Activated CD8-positive, alpha-beta memory T cell treated with anti-CD3 and anti-CD28 coated beads, Interleukin-2, amount 10 ng/mL, durations not matched to agents 7 days and 5 days (primary cell): ENCODE measurements at regions not wholly inside any gene's neighbourhood (a gene's known extent, or its start where the extent isn't known, plus 50 kb on each side); places are given as distances from the start of the nearest gene placed in this dataset.
"Not testable (repeated sequence)": the region's sequence is repeated elsewhere in the genome, so short reads cannot be mapped to it uniquely, and the experiment has no call there.

Experiments used
- ATAC-seq: fragments of 150-1000 bp; cut with Tn5 transposase; one replicate; pipeline ENCODE4 v1.10.0; 2021; ENCODE audit warnings: moderate library complexity
- CTCF ChIA-PET: fragments of 350-600 bp; sonication (Branson Sonifier 250); formaldehyde crosslinking; loops from one replicate; lab custom pipeline; 2021; ENCODE audit warnings: antibody characterized with exemption; lab: Charles Lee
- DNase-seq: peaks from one replicate; pipeline ENCODE4 v3.0.0-alpha.2; 2020
- H3K27ac Mint-ChIP-seq: one replicate; pipeline ENCODE4 v1.8.0; 2021; ENCODE audit warnings: mild to moderate bottlenecking, mixed read lengths
- H3K27me3 Mint-ChIP-seq: one replicate; pipeline ENCODE4 v1.8.0; 2021; ENCODE audit warnings: mixed read lengths
- H3K36me3 Mint-ChIP-seq: one replicate; pipeline ENCODE4 v1.8.0; 2021; ENCODE audit warnings: mild to moderate bottlenecking, mixed read lengths
- H3K4me1 Mint-ChIP-seq: one replicate; pipeline ENCODE4 v1.8.0; 2021; ENCODE audit warnings: mixed read lengths
- H3K4me3 Mint-ChIP-seq: one replicate; pipeline ENCODE4 v1.8.0; 2021; ENCODE audit warnings: mild to moderate bottlenecking, moderate library complexity, mixed read lengths
- H3K9me3 Mint-ChIP-seq: one replicate; pipeline ENCODE4 v1.8.0; 2022; ENCODE audit warnings: low read depth, mixed read lengths

GRCh38 chr3:15851735-15852134, 54.0 kb upstream of the ANKRD28 start:
- Mint-ChIP-seq H3K4me1 (peaks cover 12% of the 10 kb centered on the region), H3K4me3 (no peak overlapping the region), H3K27me3 (no peaks in the 10 kb centered on the region), H3K36me3 (peaks cover 43% of the 10 kb centered on the region), H3K9me3 (peaks cover 5% of the 10 kb centered on the region), H3K27ac (no peak overlapping the region)
- CTCF ChIA-PET = no interaction called here
- DNase-seq (no peak), ATAC-seq (no peak)

GRCh38 chr3:15858547-15859506, 61.0 kb upstream of the ANKRD28 start:
- Mint-ChIP-seq H3K4me1 (peaks cover 42% of the 10 kb centered on the region), H3K9me3 (peaks cover 5% of the 10 kb centered on the region), H3K36me3 (peaks cover 25% of the 10 kb centered on the region), H3K4me3 (peak overlapping the region; percentile 78), H3K27ac (peak overlapping the region; percentile 76), H3K27me3 (no peaks in the 10 kb centered on the region)
- DNase-seq = peak; percentile 79
- CTCF ChIA-PET = interaction anchor here (1.2 kb wide), 2 partner anchors 10 to 228 kb away, joined by 3 to 4 read pairs; no protein-coding TSS in a partner anchor
- ATAC-seq = peak; percentile 50

GRCh38 chr3:15859507-15860013, 61.8 kb upstream of the ANKRD28 start:
- CTCF ChIA-PET = interaction anchor here (1.2 kb wide), 1 partner anchor 9 kb away, joined by 3 read pairs; no protein-coding TSS in a partner anchor

GRCh38 chr3:15860014-15860934, 62.5 kb upstream of the ANKRD28 start:
- peaks cover 4% of the 10 kb centered on the region for H3K9me3 Mint-ChIP-seq
- H3K27ac Mint-ChIP-seq = peak overlapping the region; percentile 78
- H3K36me3 Mint-ChIP-seq = peaks cover 19% of the 10 kb centered on the region
- no peaks in the 10 kb centered on the region for H3K27me3 Mint-ChIP-seq
- peak; percentile 43 for DNase-seq
- H3K4me3 Mint-ChIP-seq = peak overlapping the region; percentile 78
- CTCF ChIA-PET = interaction anchor here (1.1 kb wide), 1 partner anchor 63 kb away, joined by 3 read pairs; the partner anchor contains the start of gene ANKRD28
- H3K4me1 Mint-ChIP-seq = peaks cover 39% of the 10 kb centered on the region
- peak; percentile 72 for ATAC-seq

More at GRCh38 chr3:15859507-15860013, 61.8 kb upstream of the ANKRD28 start:
- H3K4me3 Mint-ChIP-seq = peak overlapping the region; percentile 78
- H3K36me3 Mint-ChIP-seq = peaks cover 21% of the 10 kb centered on the region
- peaks cover 4% of the 10 kb centered on the region for H3K9me3 Mint-ChIP-seq
- peak overlapping the region; percentile 93 for H3K27ac Mint-ChIP-seq
- peaks cover 42% of the 10 kb centered on the region for H3K4me1 Mint-ChIP-seq
- DNase-seq = peak; percentile 84
- no peaks in the 10 kb centered on the region for H3K27me3 Mint-ChIP-seq
- peak; percentile 87 for ATAC-seq

GRCh38 chr3:15861163-15861562, 63.4 kb upstream of the ANKRD28 start:
- H3K4me3 Mint-ChIP-seq = peak overlapping the region; percentile 78
- CTCF ChIA-PET = interaction anchor here (1.1 kb wide), 1 partner anchor 64 kb away, joined by 3 read pairs; the partner anchor contains the start of gene ANKRD28
- H3K4me1 Mint-ChIP-seq = peaks cover 32% of the 10 kb centered on the region
- peaks cover 11% of the 10 kb centered on the region for H3K36me3 Mint-ChIP-seq
- peaks cover 4% of the 10 kb centered on the region for H3K9me3 Mint-ChIP-seq
- no peak overlapping the region for H3K27ac Mint-ChIP-seq
- ATAC-seq = no peak
- no peak for DNase-seq
- H3K27me3 Mint-ChIP-seq = peaks cover under 1% of the 10 kb centered on the region

GRCh38 chr3:15872807-15873206, 75.0 kb upstream of the ANKRD28 start:
- DNase-seq (no peak), ATAC-seq (no peak)
- Mint-ChIP-seq H3K27me3 (peaks cover 4% of the 10 kb centered on the region), H3K36me3 (no peaks in the 10 kb centered on the region), H3K9me3 (peaks cover 6% of the 10 kb centered on the region), H3K4me1 (no peaks in the 10 kb centered on the region), H3K27ac (no peak overlapping the region), H3K4me3 (no peak overlapping the region)
- CTCF ChIA-PET = no interaction called here

- Mint-ChIP-seq H3K9me3 (peaks cover 6% of the 10 kb centered on the region), H3K4me1 (no peaks in the 10 kb centered on the region), H3K36me3 (peaks cover 4% of the 10 kb centered on the region), H3K27me3 (peaks cover 4% of the 10 kb centered on the region), H3K27ac (no peak overlapping the region), H3K4me3 (no peak overlapping the region)
- CTCF ChIA-PET = no interaction called here
- DNase-seq (no peak), ATAC-seq (no peak)
Observed at GRCh38 chr3:15873415-15873814, 75.6 kb upstream of the ANKRD28 start.

GRCh38 chr3:15875016-15875689, 77.4 kb upstream of the ANKRD28 start:
- peaks cover 2% of the 10 kb centered on the region for H3K27me3 Mint-ChIP-seq
- H3K4me3 Mint-ChIP-seq = no peak overlapping the region
- H3K4me1 Mint-ChIP-seq = no peaks in the 10 kb centered on the region
- H3K9me3 Mint-ChIP-seq = peaks cover 3% of the 10 kb centered on the region
- CTCF ChIA-PET = no interaction called here
- ATAC-seq (no peak), DNase-seq (no peak)
- H3K27ac Mint-ChIP-seq = no peak overlapping the region
- peaks cover 4% of the 10 kb centered on the region for H3K36me3 Mint-ChIP-seq

GRCh38 chr3:15876669-15877068, 78.9 kb upstream of the ANKRD28 start:
- H3K27me3 Mint-ChIP-seq = no peaks in the 10 kb centered on the region
- ATAC-seq (no peak), DNase-seq (no peak)
- no peaks in the 10 kb centered on the region for H3K4me1 Mint-ChIP-seq
- H3K36me3 Mint-ChIP-seq = peaks cover 4% of the 10 kb centered on the region
- no peak overlapping the region for H3K4me3 Mint-ChIP-seq
- peaks cover 3% of the 10 kb centered on the region for H3K9me3 Mint-ChIP-seq
- CTCF ChIA-PET = no interaction called here
- H3K27ac Mint-ChIP-seq = no peak overlapping the region

- Mint-ChIP-seq H3K27me3 (no peaks in the 10 kb centered on the region), H3K27ac (no peak overlapping the region), H3K4me3 (no peak overlapping the region), H3K9me3 (peaks cover 3% of the 10 kb centered on the region), H3K36me3 (peaks cover 4% of the 10 kb centered on the region), H3K4me1 (no peaks in the 10 kb centered on the region)
- ATAC-seq = no peak
- no peak for DNase-seq
- CTCF ChIA-PET = no interaction called here
Observed at GRCh38 chr3:15877813-15878212, 80.0 kb upstream of the ANKRD28 start.

GRCh38 chr3:15879787-15880186, 82.0 kb upstream of the ANKRD28 start:
- CTCF ChIA-PET = not testable (repeated sequence)

GRCh38 chr3:15882577-15882976, 84.8 kb upstream of the ANKRD28 start:
- Mint-ChIP-seq H3K27me3 (no peaks in the 10 kb centered on the region), H3K4me3 (no peak overlapping the region), H3K4me1 (no peaks in the 10 kb centered on the region), H3K36me3 (peaks cover 4% of the 10 kb centered on the region), H3K9me3 (peaks cover 5% of the 10 kb centered on the region), H3K27ac (no peak overlapping the region)
- DNase-seq = no peak
- CTCF ChIA-PET = interaction anchor here (2.1 kb wide), 1 partner anchor 8 kb away, joined by 8 read pairs; no protein-coding TSS in a partner anchor
- no peak for ATAC-seq

More at GRCh38 chr3:15879787-15880186, 82.0 kb upstream of the ANKRD28 start:
- H3K27me3 Mint-ChIP-seq, H3K4me3 Mint-ChIP-seq, H3K36me3 Mint-ChIP-seq, H3K27ac Mint-ChIP-seq, H3K4me1 Mint-ChIP-seq, DNase-seq, H3K9me3 Mint-ChIP-seq, ATAC-seq: not testable (repeated sequence)
